H1 (cell line): ENCODE measurements at regions not wholly inside any gene's neighbourhood (a gene's known extent, or its start where the extent isn't known, plus 50 kb on each side); places are given as distances from the start of the nearest gene placed in this dataset.

Experiments
- CTCF ChIA-PET: fragments of 300-600 bp; sonication (Branson Sonifier 250); formaldehyde crosslinking; loops from one replicate; lab custom pipeline; 2021; ENCODE audit not compliant: partially characterized antibody; lab: Charles Lee
- POLR2A ChIA-PET: fragments of 300-600 bp; sonication (Branson Sonifier 250); formaldehyde crosslinking; loops from one replicate; lab custom pipeline; 2021; ENCODE audit warnings: inconsistent platforms; ENCODE audit not compliant: partially characterized antibody; lab: Charles Lee
- DNase-seq, 2 experiments: peaks; one replicate each; pipeline versions ENCODE4 v3.0.0 to v3.0.0-alpha.2; 2010 to 2022; ENCODE audit warnings: low spot score in 2 of 2, low read depth in 1 of 2, mixed read lengths in 1 of 2
- FAIRE-seq: peaks from 2 replicates; lab custom pipeline; 2011; peaks lifted over from hg19 to GRCh38; lab: Jason Lieb, UNC
- H2AFZ ChIP-seq: 2 replicates; pipeline ENCODE4 v1.8.1; 2012; ENCODE audit warnings: low read length, inconsistent platforms
- H2AK5ac ChIP-seq: 2 replicates; pipeline ENCODE4 v1.6.1; 2013; ENCODE audit warnings: low read depth, low read length
- H2BK120ac ChIP-seq: replicated peaks from 2 replicates; pipeline ENCODE3; 2013; ENCODE audit warnings: low read depth, low read length, inconsistent platforms
- H2BK12ac ChIP-seq: 2 replicates; pipeline ENCODE4 v1.6.1; 2013; ENCODE audit warnings: low read depth, low read length
- H2BK15ac ChIP-seq: 2 replicates; pipeline ENCODE4 v1.6.1; 2013; ENCODE audit warnings: low read length
- H2BK20ac ChIP-seq: 2 replicates; pipeline ENCODE4 v1.6.1; 2013; ENCODE audit warnings: low read length
- H2BK5ac ChIP-seq: 2 replicates; pipeline ENCODE4 v1.6.1; 2013; ENCODE audit warnings: low read depth, low read length
- H3K14ac ChIP-seq: 2 replicates; pipeline ENCODE4 v1.6.1; 2013; ENCODE audit warnings: inconsistent platforms; ENCODE audit not compliant: insufficient read length
- H3K18ac ChIP-seq: 2 replicates; pipeline ENCODE4 v1.6.1; 2013; ENCODE audit warnings: low read length; ENCODE audit errors: extremely low read depth
- H3K23ac ChIP-seq: 2 replicates; pipeline ENCODE4 v1.6.1; 2013; ENCODE audit warnings: inconsistent platforms; ENCODE audit not compliant: insufficient read length
- H3K23me2 ChIP-seq: 2 replicates; pipeline ENCODE4 v1.6.1; 2013; ENCODE audit warnings: low read depth, low read length
- H3K27ac ChIP-seq: 2 replicates; pipeline ENCODE4 v1.6.1; 2011; ENCODE audit warnings: low read depth, low read length, inconsistent platforms
- H3K27me3 ChIP-seq, 4 experiments: replicated peaks in 1 of 4; 1 replicate in 1 of 4; 2 replicates in 3 of 4; pipeline versions ENCODE4 v1.6.1 to v1.8.1; 2011 to 2013; ENCODE audit warnings: low read length in 3 of 4, mild to moderate bottlenecking in 3 of 4, inconsistent platforms in 2 of 4, mixed read lengths in 2 of 4, moderate library complexity in 1 of 4; ENCODE audit not compliant: control insufficient read depth in 3 of 4, insufficient read depth in 3 of 4; ENCODE audit errors: extremely low read depth in 1 of 4
- H3K36me3 ChIP-seq, 4 experiments: 2 replicates each; pipeline versions ENCODE4 v1.6.1 to v1.8.1; 2011 to 2013; ENCODE audit warnings: mild to moderate bottlenecking in 4 of 4, low read length in 3 of 4, moderate library complexity in 2 of 4, control low read depth in 1 of 4, inconsistent platforms in 1 of 4; ENCODE audit not compliant: insufficient read depth in 4 of 4, control insufficient read depth in 2 of 4
- H3K4ac ChIP-seq: replicated peaks from 2 replicates; pipeline ENCODE3; 2013; ENCODE audit warnings: low read length, low read depth, mixed read lengths, inconsistent platforms; ENCODE audit not compliant: insufficient read length
- H3K4me1 ChIP-seq, 4 experiments: replicated peaks in 1 of 4; 1 replicate in 1 of 4; 2 replicates in 3 of 4; pipeline versions ENCODE4 v1.6.1 to v1.8.1; 2011 to 2013; ENCODE audit warnings: low read length in 3 of 4, inconsistent platforms in 2 of 4, mixed read lengths in 1 of 4; ENCODE audit not compliant: insufficient read depth in 4 of 4, control insufficient read depth in 3 of 4
- H3K4me2 ChIP-seq, 2 experiments: 2 replicates each; pipeline versions ENCODE4 v1.6.1 to v1.8.1; 2011 to 2013; ENCODE audit warnings: low read depth in 2 of 2, low read length in 2 of 2, control low read depth in 1 of 2, inconsistent platforms in 1 of 2, mild to moderate bottlenecking in 1 of 2; ENCODE audit not compliant: insufficient read depth in 1 of 2
- H3K4me3 ChIP-seq, 4 experiments: fragments of 200-600, 300-600 bp in 1 of 4; sonication (generic), shearing (Covaris generic), sonication (Bioruptor Twin) in 1 of 4; 2 replicates each; pipeline versions ENCODE4 v1.5.1 to v1.8.1; 2011 to 2016; ENCODE audit warnings: low read length in 4 of 4, low read depth in 3 of 4, control low read depth in 2 of 4, inconsistent platforms in 2 of 4, mild to moderate bottlenecking in 2 of 4, mixed read lengths in 1 of 4, moderate library complexity in 1 of 4; ENCODE audit not compliant: insufficient read depth in 2 of 4; ENCODE audit errors: extremely low read depth in 1 of 4
- H3K56ac ChIP-seq: replicated peaks from 2 replicates; pipeline ENCODE3; 2013; ENCODE audit warnings: low read depth, mild to moderate bottlenecking, mixed read lengths, low read length, inconsistent platforms; ENCODE audit not compliant: insufficient read length
- H3K79me1 ChIP-seq: 2 replicates; pipeline ENCODE4 v1.6.1; 2013; ENCODE audit warnings: low read depth, low read length, control low read depth
- H3K79me2 ChIP-seq, 2 experiments: 2 replicates each; pipeline versions ENCODE4 v1.6.1 to v1.8.1; 2012 to 2013; ENCODE audit warnings: low read length in 2 of 2, mild to moderate bottlenecking in 2 of 2, inconsistent platforms in 1 of 2; ENCODE audit not compliant: insufficient read depth in 2 of 2, control insufficient read depth in 1 of 2
- H3K9ac ChIP-seq, 4 experiments: replicated peaks in 1 of 4; 1 replicate in 1 of 4; 2 replicates in 3 of 4; pipeline versions ENCODE4 v1.6.1 to v1.8.1; 2011 to 2013; ENCODE audit warnings: low read depth in 3 of 4, low read length in 3 of 4, control low read depth in 2 of 4, mild to moderate bottlenecking in 2 of 4, moderate library complexity in 2 of 4, inconsistent platforms in 1 of 4; ENCODE audit errors: extremely low read depth in 1 of 4
- H3K9me3 ChIP-seq, 2 experiments: 2 replicates each; pipeline versions ENCODE4 v1.6.1 to v1.8.1; 2012 to 2013; ENCODE audit warnings: mild to moderate bottlenecking in 2 of 2, moderate library complexity in 2 of 2, control low read depth in 1 of 2, inconsistent platforms in 1 of 2, low read depth in 1 of 2, low read length in 1 of 2, mixed read lengths in 1 of 2; ENCODE audit not compliant: insufficient read depth in 2 of 2
- H4K20me1 ChIP-seq, 2 experiments: replicated peaks in 1 of 2; 2 replicates each; pipeline versions ENCODE3 to v1.8.1; 2011 to 2013; ENCODE audit warnings: inconsistent platforms in 2 of 2, low read length in 2 of 2, mild to moderate bottlenecking in 1 of 2; ENCODE audit not compliant: insufficient read depth in 2 of 2, control insufficient read depth in 1 of 2
- H4K5ac ChIP-seq: 2 replicates; pipeline ENCODE4 v1.6.1; 2013; ENCODE audit warnings: low read length, low read depth, mixed read lengths, inconsistent platforms; ENCODE audit not compliant: insufficient read length
- H4K8ac ChIP-seq: 2 replicates; pipeline ENCODE4 v1.8.0; 2013; ENCODE audit warnings: mild to moderate bottlenecking, moderate library complexity, low read length, inconsistent platforms; ENCODE audit not compliant: insufficient read depth; ENCODE audit errors: extremely low read depth
- H4K91ac ChIP-seq: replicated peaks from 2 replicates; pipeline ENCODE3; 2013; ENCODE audit warnings: low read length, mixed read lengths, inconsistent platforms; ENCODE audit not compliant: insufficient read length
- ATF2 ChIP-seq: IDR thresholded peaks from 2 replicates; pipeline ENCODE4 v1.6.1; 2012; ENCODE audit warnings: low read length, inconsistent platforms
- ATF3 ChIP-seq: IDR thresholded peaks from 2 replicates; pipeline ENCODE4 v1.6.1; 2011; ENCODE audit warnings: low read depth, mild to moderate bottlenecking, low read length; ENCODE audit not compliant: insufficient read depth
- BACH1 ChIP-seq: IDR thresholded peaks from 2 replicates; pipeline ENCODE4 v1.6.1; 2012; ENCODE audit warnings: low read length, improper control_type of control experiment
- CHD1 ChIP-seq: IDR thresholded peaks from 2 replicates; pipeline ENCODE4 v1.6.1; 2012; ENCODE audit warnings: low read depth, low read length, improper control_type of control experiment
- E2F6 ChIP-seq: IDR thresholded peaks from 2 replicates; pipeline ENCODE4 v1.6.1; 2012; ENCODE audit warnings: inconsistent platforms
- GABPA ChIP-seq: IDR thresholded peaks from 2 replicates; pipeline ENCODE4 v1.6.1; 2011; ENCODE audit warnings: mild to moderate bottlenecking, low read length, moderate library complexity, borderline replicate concordance; ENCODE audit not compliant: insufficient read depth
- MAFK ChIP-seq: IDR thresholded peaks from 2 replicates; pipeline ENCODE4 v1.6.1; 2012; ENCODE audit warnings: low read depth, mild to moderate bottlenecking, improper control_type of control experiment, low read length
- MAX ChIP-seq: IDR thresholded peaks from 2 replicates; pipeline ENCODE4 v1.6.1; 2012; ENCODE audit warnings: inconsistent platforms
- RNF2 ChIP-seq: fragments of 200-900, 300-1000 bp; sonication (generic); IDR thresholded peaks from 2 replicates; pipeline ENCODE4 v1.7.1; 2016; ENCODE audit warnings: borderline replicate concordance, low read depth, mild to moderate bottlenecking, antibody characterized with exemption, low read length; ENCODE audit not compliant: poor library complexity, severe bottlenecking; ENCODE audit errors: missing control alignments
- SP1 ChIP-seq: IDR thresholded peaks from 2 replicates; pipeline ENCODE4 v1.6.1; 2011; ENCODE audit warnings: low read depth, low read length
- SUZ12 ChIP-seq: fragments of 200-600 bp; sonication (generic); IDR thresholded peaks from 2 replicates; pipeline ENCODE4 v1.6.1; 2012; ENCODE audit warnings: mild to moderate bottlenecking, inconsistent platforms, low read length, moderate library complexity, mixed read lengths
- WGBS, 2 experiments: shearing (Covaris generic) in 1 of 2; methylation state at CpG; one replicate each; pipeline versions ENCODE4 v1.1.6 to v1.1.7; 2013 to 2015; ENCODE audit warnings: low lambda C conversion rate in 2 of 2, mixed read lengths in 2 of 2, inconsistent platforms in 1 of 2, low coverage in 1 of 2, missing lambda C conversion rate in 1 of 2; ENCODE audit not compliant: insufficient replicate concordance in 2 of 2, insufficient coverage in 1 of 2, insufficient read length in 1 of 2; ENCODE audit errors: extremely low coverage in 1 of 2, missing lambda C conversion rate in 1 of 2; 5-methylcytosine and 5-hydroxymethylcytosine counted together

- Histone ChIP-seq H3K4ac (no peak overlapping the region), H3K56ac (no peak overlapping the region), H3K79me1 (no peaks in the 10 kb centered on the region), H3K23ac (no peak overlapping the region), H2AK5ac (no peak overlapping the region), H3K4me3 (no peak overlapping the region), H4K20me1 (no peaks in the 10 kb centered on the region), H3K18ac (no peak overlapping the region), H2BK15ac (no peak overlapping the region), H3K23me2 (no peaks in the 10 kb centered on the region), H3K4me2 (no peak overlapping the region), H2BK12ac (no peak overlapping the region), H3K36me3 (no peaks in the 10 kb centered on the region), H2BK20ac (no peak overlapping the region), H4K5ac (no peak overlapping the region), H3K79me2 (no peaks in the 10 kb centered on the region), H2BK120ac (no peak overlapping the region), H3K27ac (no peak overlapping the region), H4K91ac (no peak overlapping the region), H2BK5ac (no peak overlapping the region), H2AFZ (no peak overlapping the region), H3K4me1 (no peaks in the 10 kb centered on the region), H3K9me3 (no peaks in the 10 kb centered on the region), H4K8ac (no peak overlapping the region), H3K27me3 (no peaks in the 10 kb centered on the region), H3K14ac (no peak overlapping the region), H3K9ac (no peak overlapping the region)
- no peak for FAIRE-seq
- CTCF ChIA-PET, result no interaction called here
- WGBS, 2 experiments, result 100% methylated on average over 1 of the region's 1 CpG; no CpG with 5 or more reads in 1 of the 2 experiments
- DNase-seq, result no peak
- POLR2A ChIA-PET, result no interaction called here
- TF ChIP-seq RNF2, result no peak
- TF ChIP-seq CHD1, result no peak
- TF ChIP-seq MAX, result no peak
- no peak for TF ChIP-seq SP1
- no peak for TF ChIP-seq MAFK
- TF ChIP-seq ATF2, result no peak
- no peak for TF ChIP-seq E2F6
- no peak for TF ChIP-seq SUZ12
- TF ChIP-seq GABPA, result no peak
- no peak for TF ChIP-seq ATF3
- no peak for TF ChIP-seq BACH1
Observed at GRCh38 chr5:166803058-166803457, 1488.4 kb upstream of the WWC1 start.
